Smooth muscle cell of the brain vasculature (primary cell): ENCODE measurements at regions not wholly inside any gene's neighbourhood (a gene's known extent, or its start where the extent isn't known, plus 50 kb on each side); places are given as distances from the start of the nearest gene placed in this dataset.
"Not testable (repeated sequence)": the region's sequence is repeated elsewhere in the genome, so short reads cannot be mapped to it uniquely, and the experiment has no call there.

Experiments
- DNase-seq: peaks from one replicate; pipeline ENCODE4 v3.0.0-alpha.2; 2012; ENCODE audit warnings: low read depth, low spot score

DNA sequence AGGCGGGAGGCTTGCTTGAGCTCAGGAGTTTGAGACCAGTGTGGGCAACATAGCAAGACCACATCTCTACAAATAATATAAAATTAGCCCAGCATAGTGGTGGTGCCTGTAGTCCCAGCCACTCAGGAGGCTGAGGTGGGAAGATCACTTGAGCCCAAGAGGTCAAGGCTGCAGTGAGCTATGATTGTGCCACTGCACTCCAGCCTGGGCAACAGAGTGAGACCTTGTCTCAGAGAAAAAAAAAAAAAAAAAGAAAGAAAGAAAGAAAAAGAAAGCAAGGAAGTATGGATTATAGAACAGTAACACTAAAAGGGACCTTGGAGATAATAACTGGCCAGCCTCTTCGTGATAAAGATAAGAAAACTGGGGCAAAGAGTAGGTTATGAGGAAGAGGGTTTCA is 130.4 kb downstream of the PLCE1 start:
- DNase-seq = not testable (repeated sequence)

DNA sequence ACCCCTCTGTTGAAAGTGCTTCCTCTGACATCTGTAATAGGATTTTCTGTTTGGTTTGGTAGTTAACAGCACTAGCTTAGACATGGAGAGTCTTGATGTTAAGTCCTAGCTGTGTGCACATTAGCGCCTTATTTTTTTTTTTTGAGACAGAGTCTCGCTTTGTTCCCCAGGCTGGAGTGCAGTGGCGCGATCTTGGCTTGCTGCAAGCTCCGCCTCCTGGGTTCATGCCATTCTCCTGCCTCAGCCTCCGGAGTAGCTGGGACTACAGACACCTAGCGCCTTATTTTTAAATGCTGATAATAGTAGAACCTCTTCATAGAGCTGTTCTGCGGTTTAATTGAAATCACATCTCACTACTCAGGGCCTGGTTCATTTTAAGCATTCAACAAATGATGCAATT is 131.5 kb downstream of the PLCE1 start:
- DNase-seq = not testable (repeated sequence)

DNA sequence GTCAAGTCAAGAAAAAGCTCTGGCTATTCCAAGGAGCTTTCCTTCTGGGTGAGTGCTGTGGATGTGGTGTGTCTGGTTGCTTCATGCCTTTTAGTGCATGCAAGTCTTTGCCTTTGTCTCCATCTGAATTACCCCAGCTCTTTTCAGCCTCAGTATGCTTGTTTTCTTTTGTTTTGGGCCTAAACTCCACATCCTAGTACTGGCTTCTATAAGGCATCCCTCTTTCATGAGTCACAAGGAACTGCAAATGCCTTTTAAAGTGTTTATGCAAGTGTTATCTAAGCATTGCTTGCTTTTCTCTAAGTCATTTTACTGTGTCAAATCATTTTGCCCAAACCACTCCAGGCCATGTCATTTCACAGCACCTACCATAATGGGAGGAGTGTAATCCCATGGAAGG is 132.1 kb downstream of the PLCE1 start:
- no peak for DNase-seq

DNA sequence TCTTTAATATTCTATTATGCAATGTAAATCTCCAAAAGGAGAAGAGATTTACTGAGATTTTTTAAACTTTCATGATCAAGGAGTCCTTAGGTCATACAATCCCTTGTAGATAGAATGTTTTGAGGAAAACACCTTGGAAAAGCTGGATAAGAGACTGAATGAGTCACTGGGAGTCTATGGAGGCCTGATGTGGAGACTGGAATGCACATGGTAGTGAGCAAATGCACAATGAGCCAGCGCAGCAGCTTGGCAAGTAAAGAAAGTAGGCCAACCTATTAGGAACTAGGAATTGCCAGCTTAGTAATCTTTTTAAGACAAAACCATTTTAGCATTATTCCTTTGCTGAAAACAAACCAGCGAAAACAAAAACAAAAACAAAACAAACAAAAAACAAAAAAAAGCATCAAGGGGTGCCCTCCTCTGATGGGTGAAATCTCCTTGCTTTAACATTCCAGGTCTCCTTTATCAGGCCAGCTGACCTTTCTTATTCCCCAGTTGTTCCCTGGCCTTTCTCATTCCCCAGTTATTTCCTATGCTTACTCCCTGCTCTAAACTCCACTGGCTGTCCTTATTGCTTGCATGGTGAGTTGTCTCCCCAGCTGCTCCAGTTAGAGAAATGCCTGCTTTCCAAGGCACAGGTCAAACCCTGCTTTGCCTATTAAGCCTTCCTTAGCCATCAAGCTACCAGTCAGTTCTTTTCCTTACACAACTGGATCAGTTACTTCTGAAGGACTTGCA is 135.8 kb downstream of the PLCE1 start:
- no peak for DNase-seq

DNA sequence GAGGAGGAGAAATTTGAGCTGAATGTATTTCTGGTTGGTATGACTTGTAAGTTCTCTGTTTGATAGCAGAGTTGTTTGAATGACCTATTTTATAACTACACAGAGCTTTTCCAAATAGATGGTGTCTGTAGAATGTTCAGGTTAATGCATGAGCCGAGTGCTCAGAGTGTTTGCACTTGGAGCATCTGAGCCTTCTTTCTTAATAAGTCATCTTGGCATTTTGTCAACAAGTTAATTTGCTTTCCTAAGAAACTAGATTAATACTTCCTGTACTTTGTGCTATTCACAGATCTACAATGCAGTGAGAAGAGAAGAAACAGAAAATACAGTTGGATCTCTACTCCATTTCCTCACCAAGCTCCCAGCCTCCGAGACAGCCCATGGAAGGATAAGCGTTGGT is 138.2 kb downstream of the PLCE1 start:
- no peak for DNase-seq

DNA sequence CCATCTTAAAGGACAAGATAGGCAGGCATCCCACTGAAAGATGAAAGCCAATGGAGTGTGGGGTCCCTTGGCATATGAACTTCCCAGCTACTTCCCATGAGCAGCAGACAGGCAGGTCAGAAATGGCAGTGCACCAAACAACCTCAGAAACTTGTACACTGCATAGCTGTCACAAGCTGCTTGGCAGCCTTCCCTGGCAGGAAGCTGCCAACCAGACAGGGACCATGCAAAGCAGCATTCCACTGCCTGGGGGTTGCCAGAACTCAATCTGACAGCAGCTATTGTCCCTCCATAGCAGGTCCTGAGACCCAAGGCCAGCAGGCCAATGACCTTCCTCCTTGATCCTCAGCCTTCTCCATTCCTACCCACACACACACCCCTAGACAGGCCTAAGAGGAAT is 139.5 kb downstream of the PLCE1 start:
- no peak for DNase-seq

DNA sequence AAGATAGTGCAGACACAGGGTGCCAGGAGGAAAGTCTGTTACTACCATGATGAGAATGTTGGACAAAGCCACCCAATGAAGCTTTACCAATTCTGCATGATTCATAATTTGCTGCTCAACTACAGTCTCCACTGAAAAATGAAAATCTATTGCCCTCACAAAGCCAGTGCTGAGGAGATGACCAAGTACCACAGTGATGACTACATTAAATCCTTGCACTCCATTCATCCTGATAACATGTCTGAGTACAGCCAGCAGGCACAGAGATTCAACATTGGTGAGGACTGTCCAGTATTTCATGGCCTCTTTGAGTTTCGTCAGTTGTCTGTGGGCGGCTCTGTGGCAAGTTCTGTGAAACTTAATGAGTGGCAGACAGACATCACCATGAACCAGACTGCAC is 144.0 kb downstream of the PLCE1 start:
- no peak for DNase-seq

DNA sequence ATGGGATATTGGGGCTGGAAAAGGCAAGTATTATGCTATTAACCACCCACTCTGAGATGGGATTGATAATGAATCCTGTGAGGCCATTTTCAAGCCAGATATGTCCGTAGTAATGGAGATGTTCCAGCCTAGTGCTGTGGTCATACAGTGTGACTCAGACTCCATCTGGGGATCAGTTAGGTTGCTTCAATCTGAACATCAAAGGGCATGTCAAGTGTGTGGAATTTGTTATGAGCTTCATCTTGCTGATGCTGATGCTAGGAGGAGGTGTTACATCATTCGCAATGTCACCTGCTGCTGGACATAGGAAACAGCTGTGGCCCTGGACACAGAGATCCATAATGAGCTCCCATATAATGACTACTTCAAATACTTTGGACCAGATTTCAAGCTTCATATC is 144.7 kb downstream of the PLCE1 start:
- DNase-seq = no peak

DNA sequence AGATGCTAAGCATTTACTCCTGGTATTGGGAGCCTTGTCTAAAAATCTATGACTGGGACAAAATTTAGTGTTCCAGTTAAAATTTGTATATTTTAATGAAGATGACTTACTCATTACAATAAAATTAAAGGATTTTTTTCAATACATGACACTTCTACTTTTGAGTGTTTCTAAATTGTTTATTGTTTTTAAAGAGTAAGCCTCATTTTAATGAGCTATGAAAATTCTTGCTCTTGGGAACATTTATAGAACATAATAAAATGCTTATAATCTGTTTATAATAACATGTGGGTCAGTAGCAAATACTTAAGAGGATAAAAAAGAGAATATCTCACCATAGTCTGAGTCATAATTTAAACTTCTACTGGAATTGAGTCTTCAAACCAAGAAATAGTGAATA is 149.5 kb downstream of the PLCE1 start:
- no peak for DNase-seq

DNA sequence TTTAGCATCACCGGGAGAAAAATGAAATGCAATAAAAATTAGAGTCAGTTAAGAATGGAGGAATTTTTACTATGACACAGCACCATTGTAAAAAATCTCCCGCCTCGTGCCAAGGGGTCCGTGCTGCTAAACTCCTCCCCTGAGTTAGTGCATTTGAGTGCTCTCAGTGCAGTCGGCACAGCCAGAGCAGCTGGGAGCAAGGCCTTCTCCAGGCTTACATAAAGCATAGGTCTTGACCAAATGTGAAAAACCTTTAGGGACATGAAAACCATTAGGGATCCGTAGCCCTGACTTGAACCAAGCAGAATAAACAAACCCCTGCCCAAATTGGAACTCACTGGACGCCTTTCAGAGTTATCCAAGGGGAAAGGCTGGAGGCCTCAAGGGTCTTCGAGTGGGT is 152.6 kb downstream of the PLCE1 start:
- no peak for DNase-seq

DNA sequence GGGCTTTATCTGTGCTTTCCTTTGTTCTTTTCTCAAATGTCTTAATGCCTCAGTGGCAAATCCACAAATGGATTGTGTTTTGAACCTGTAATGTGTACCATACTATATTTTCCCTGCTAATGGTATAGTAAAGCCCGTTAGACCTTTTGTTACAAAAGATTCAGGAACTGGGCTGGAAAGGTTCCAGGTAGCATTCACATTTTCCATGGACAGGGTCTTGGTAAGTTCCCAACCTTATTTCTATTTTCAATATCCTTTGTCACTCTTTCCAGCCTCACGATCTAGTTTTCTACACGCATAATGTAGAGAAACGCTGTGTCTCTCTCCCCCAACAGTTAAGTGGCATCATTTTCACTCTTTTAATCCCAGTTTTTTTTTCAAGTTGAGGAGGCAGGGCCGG is 153.0 kb downstream of the PLCE1 start:
- no peak for DNase-seq

DNA sequence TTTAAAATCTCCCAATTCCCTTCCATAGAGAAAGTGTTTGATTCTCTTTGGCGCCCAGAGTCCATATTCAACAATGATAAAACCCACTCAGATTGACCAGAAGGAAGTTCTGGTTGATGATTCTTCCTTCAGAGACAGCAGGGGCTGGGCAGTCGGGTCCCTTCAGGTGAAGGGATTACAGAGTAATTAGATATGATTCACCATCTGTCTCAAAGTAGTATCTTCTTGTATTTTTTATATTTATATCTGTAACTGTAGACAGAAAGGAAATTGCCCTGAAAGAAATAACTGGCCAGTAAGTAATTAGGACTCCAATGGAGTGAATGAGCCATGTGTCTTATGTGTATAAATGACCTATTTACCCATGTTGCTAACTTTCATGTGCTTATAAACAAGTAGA is 156.0 kb downstream of the PLCE1 start:
- DNase-seq = no peak

DNA sequence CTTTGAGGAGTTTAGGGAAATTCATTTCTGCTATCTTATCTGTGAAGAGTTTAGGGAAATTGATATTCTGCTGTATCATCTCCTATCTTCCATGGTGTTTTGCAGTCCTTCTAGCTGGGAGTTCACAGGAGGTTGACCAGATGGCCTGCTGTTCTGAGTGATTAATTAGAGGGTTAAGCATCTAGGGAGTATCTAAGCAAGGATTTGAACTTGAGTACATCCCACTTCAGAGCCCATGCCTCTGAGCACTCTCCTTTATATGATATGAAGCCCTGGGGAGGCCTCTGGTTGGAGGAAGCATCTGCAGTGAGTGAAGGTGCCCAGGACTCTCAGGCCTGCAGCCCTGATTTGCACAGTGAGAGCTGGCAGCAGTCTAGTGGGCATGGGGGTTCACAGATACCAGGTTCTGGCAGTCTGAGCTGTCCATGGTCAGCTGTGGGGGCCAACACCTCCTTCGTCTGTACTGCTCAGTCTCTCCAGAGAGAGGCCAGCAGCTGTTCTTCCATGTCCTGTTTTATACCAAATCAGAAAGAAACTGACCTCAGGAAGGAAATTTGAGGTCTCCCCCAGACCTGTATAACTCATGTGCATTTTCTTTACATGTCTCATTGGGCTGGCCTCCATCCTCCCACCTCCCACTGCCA is 156.9 kb downstream of the PLCE1 start:
- no peak for DNase-seq

DNA sequence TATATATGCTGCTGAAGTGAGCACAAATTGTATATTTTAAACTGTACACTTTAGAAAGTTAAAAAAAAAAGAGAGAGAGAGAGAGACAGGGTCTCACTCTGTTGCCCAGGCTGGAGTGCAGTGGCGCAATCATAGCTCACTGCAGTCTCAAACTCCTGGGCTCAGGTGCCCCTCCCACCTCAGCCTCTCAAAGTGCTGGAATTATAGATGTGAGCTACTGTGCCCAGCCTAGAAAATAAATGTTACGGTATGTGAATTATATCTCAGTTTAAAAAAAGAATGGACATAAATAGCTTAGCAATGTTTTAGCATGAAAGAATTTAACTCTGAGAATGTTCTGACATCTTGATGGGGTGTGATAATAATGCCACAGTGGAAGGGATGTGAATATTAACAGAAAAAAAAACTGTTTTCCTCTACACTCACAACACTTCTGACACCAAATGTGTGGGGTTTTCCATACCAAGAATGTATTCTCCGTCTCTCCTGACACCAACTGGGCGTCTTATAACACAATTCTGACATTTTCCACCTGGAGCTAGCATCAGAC is 162.1 kb downstream of the PLCE1 start:
- DNase-seq = no peak

DNA sequence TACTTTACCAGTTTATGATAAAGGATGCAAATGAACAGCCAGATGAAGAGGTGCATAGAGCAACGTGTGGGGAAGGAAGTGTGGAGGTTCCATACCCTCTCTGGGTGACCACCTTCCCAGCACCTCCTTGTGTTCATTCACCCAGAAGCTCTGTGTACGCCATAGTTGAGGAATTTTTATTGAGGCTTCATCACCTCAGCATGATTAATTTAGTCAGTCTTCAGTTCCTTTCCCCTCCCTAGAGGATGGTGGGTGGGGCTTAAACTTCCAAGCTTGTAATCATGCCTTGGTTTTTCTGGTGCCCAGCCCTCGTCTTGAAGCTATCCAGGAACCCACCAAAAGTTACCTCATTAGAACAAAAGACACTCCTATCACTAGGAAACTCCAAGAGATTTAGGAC is 162.7 kb downstream of the PLCE1 start:
- no peak for DNase-seq

DNA sequence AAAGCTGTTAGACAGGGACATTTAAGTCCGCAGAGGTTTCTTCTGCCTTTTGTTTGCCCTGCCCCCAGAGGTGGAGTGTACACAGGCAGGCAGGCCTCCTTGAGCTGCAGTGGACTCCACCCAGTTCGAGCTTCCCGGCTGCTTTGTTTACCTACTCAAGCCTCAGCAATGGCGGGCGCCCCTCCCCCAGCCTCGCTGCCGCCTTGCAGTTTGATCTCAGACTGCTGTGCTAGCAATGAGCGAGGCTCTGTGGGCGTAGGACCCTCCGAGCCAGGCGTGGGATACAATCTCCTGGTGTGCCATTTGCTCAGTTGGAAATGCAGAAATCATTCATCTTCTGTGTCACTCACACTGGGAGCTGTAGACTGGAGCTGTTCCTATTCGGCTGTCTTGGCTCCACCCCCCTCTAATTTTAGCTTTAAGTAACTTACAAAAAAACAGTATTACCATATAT is 171.5 kb downstream of the PLCE1 start:
- DNase-seq = not testable (repeated sequence)

DNA sequence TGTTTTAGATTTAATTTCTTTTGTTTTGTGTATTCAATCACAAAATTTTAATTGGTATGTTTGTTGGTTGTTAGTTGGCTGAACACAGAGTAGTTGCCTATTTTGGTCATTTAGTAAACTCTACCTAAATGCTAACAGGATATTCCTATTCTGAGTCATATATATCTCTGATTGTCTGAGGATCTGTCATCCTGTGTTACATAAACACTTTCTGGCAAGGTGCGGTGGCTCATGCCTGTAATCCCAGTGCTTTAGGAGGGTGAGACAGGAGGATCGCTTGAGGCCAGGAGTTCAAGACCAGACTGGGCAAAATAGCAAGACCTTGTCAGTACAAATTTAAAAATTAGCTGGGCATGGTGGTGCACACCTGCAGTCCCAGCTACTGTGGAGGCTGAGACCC is 178.6 kb downstream of the PLCE1 start:
- no peak for DNase-seq

DNA sequence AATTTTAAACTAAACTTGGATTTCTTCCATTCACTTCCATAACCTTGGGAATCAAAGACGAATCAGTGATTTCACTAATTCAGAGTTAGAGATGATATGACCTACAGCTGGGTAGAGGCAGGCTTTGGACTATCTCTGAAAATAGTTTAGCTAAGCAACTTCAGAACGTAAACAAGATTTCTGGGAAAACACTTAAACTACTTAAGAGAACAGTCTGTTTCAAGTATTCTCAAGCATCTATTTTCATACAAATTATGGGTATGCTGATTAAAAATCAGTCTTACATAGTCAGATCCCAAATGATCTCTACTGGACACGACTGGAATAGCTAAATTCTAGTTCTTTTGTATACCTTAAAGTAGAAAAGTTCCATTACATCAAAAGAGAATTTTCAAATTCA is 179.9 kb downstream of the PLCE1 start:
- DNase-seq = no peak

DNA sequence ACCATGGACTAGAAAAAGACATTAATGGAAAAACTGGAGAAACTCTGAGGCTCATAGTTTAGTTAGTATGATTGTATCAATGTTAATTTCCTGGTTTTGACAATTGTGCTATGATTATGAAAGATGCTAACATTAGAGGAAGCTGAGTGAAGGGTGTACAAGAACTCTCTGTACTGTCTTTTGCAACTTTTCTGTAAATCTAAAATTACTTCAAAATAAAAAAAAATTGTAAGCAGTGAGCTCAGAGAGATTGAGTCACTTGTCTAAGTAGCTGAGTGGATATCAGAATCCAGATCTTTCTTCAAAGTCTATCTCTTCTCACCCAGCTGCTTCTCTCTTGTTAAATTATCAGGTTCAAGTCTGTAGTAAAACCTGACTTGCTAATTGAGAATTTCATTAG is 181.1 kb downstream of the PLCE1 start:
- DNase-seq = no peak

DNA sequence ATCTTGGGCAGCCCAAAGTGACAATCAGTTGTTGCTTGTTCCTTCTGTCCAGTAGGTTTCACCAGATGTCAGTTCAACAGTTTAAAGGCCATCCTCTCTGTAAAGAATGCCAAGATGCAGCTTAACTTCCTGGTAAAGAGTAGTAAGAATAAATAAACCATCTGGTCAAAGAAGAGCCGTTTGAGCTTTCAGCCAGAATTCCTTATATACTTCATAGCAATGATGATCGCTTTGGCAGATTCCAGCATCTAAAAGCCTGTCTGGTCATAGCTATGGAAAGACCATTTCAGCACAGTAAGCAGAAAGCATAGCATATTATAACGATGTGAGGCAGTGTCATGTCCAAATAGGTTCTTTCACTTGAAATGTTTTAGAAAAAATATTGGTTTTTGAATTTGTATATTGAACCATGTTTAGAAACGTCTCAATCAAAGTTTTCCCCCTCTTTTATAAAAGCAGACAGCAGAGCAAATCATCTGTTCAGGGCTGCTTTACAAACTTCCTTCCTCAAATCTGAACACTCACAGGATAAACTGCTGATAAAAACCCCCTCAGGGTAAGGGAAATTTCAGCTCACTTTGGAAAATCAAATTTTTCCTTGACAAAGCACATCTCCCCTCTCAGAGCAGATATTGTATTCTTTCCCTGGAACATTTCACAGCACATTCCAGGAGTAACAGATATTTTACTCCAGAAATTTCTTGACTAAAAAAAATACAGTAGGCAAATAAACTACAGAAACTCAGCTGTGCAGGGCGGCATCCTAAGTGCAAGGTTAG is 184.1 kb downstream of the NOC3L start:
- DNase-seq = no peak

DNA sequence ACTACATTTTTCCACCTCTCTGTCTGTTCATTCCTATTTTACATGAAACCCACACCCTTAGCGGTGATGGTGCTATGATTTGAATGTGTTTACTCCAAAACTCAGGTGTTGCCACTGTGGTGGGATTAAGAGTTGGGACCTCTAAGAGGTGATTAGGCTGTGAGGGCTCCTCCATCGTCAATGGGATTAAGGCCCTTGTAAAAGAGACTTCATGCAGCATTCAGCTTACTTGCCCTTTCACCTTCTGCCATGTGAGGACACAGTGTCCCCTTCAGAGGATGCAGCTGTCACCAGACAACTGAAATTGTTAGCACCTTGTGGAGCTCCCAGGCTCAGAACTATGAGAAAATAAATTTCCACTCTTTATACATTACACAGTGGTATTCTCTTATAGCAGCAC is 182.2 kb downstream of the NOC3L start:
- no peak for DNase-seq

DNA sequence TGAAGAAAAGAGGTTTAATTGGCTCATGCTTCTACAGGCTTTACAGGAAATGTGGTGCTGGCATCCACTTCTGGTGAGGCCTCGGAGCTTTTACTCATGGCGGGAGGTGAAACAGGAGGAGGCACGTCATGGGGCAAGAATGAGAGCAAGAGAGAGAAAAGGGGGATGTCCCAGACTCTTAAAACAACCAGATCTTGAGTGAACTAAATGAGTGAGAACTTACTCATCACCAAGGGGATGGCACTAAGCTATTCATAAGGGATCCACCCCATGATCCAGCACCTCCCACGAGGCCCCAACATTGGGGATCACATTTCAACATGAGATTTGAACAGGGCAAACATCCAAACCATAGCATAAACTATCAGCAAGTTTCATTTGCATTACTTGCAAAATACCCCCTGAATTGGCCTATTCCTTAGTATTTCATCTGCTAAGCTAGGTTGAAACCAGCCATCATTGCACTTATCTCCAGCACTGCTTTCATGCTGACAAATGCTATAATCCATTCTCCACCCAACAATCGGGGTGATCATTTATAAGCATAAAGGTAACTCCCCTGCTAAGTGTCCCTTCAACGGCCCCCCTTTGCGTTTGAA is 179.0 kb downstream of the NOC3L start:
- peak; percentile 86 for DNase-seq
